GM18870 (cell line): ENCODE measurements at regions not wholly inside any gene's neighbourhood (a gene's known extent, or its start where the extent isn't known, plus 50 kb on each side); places are given as distances from the start of the nearest gene placed in this dataset.
"Not testable (repeated sequence)": the region's sequence is repeated elsewhere in the genome, so short reads cannot be mapped to it uniquely, and the experiment has no call there.

Source experiments
- ATAC-seq: cut with Tn5 transposase; IDR thresholded peaks from one replicate; pipeline ENCODE4 v1.9.1; 2021; ENCODE audit warnings: moderate library complexity; ENCODE audit not compliant: unreplicated experiment

- ATAC-seq: not testable (repeated sequence)
Observed at GRCh38 chr2:5629510-5629909, 62.7 kb upstream of the SOX11 start.

GRCh38 chr2:5637051-5637450 is 55.1 kb upstream of the SOX11 start:
- not testable (repeated sequence) for ATAC-seq
